GM12878 (cell line): ENCODE measurements at regions not wholly inside any gene's neighbourhood (a gene's known extent, or its start where the extent isn't known, plus 50 kb on each side); places are given as distances from the start of the nearest gene placed in this dataset.

Source experiments
- ATAC-seq: fragments of 200-7000 bp; cut with Tn5 transposase; 3 replicates; pipeline ENCODE4 v1.9.1; 2020; ENCODE audit warnings: mild to moderate bottlenecking, moderate library complexity
- BruUV-seq: library from RNA; stranded (reverse); fragments of 400-500 nt; replicated peaks from 2 replicates; lab custom pipeline; 2021; lab: Mats Ljungman, UMichigan
- CTCF ChIA-PET: fragments of 300-600 bp; sonication (Branson Sonifier 250); formaldehyde crosslinking; extraction: SDS; loops from one replicate; lab custom pipeline; 2021; ENCODE audit warnings: inconsistent platforms; lab: Yijun Ruan, JAX
- POLR2A ChIA-PET: fragments of 350-600 bp; formaldehyde crosslinking; extraction: SDS; loops from one replicate; lab custom pipeline; 2021; ENCODE audit warnings: inconsistent platforms; lab: Charles Lee
- RAD21 ChIA-PET: fragments of 300-600 bp; sonication (Branson Sonifier 250); formaldehyde crosslinking; loops from one replicate; lab custom pipeline; 2023; ENCODE audit warnings: antibody characterized with exemption; ENCODE audit not compliant: unreplicated experiment; lab: Charles Lee
- SMC1A ChIA-PET: fragments of 300-600 bp; sonication (Branson Sonifier 250); formaldehyde crosslinking; loops from one replicate; lab custom pipeline; 2023; ENCODE audit not compliant: unreplicated experiment, uncharacterized antibody; lab: Charles Lee
- DNase-seq: peaks from one replicate; pipeline ENCODE4 v3.0.0-alpha.2; 2011; ENCODE audit warnings: low read depth, low spot score
- FAIRE-seq: peaks from 3 replicates; lab custom pipeline; 2011; peaks lifted over from hg19 to GRCh38; lab: Jason Lieb, UNC
- H2AFZ ChIP-seq: 2 replicates; pipeline ENCODE4 v1.6.0; 2011; ENCODE audit warnings: low read depth, low read length, control low read depth; ENCODE audit not compliant: control insufficient read depth
- H3K27ac ChIP-seq: 2 replicates; pipeline ENCODE4 v1.5.1; 2011; ENCODE audit warnings: control low read depth; ENCODE audit not compliant: control insufficient read depth, insufficient read depth
- H3K27me3 ChIP-seq, 2 experiments: replicated peaks in 1 of 2; 2 replicates each; pipeline versions ENCODE4 v1.6.0 to v1.6.1; 2011; ENCODE audit warnings: low read length in 1 of 2; ENCODE audit not compliant: control insufficient read depth in 2 of 2, insufficient read depth in 2 of 2
- H3K36me3 ChIP-seq, 2 experiments: 2 replicates each; pipeline ENCODE4 v1.5.1; 2011; ENCODE audit warnings: low read length in 1 of 2; ENCODE audit not compliant: control insufficient read depth in 2 of 2, insufficient read depth in 2 of 2
- H3K4me1 ChIP-seq: 2 replicates; pipeline ENCODE4 v1.6.1; 2011; ENCODE audit warnings: mild to moderate bottlenecking, low read length, moderate library complexity, mixed read lengths; ENCODE audit not compliant: control insufficient read depth, insufficient read depth
- H3K4me2 ChIP-seq: 2 replicates; pipeline ENCODE4 v1.6.0; 2011; ENCODE audit warnings: control low read depth; ENCODE audit not compliant: control insufficient read depth, insufficient read depth
- H3K4me3 ChIP-seq: fragments of 200-600 bp; sonication (generic); 2 replicates; pipeline ENCODE4 v1.5.1; 2016
- H3K79me2 ChIP-seq: 2 replicates; pipeline ENCODE4 v1.6.0; 2011; ENCODE audit warnings: low read length; ENCODE audit not compliant: control insufficient read depth, insufficient read depth
- H3K9ac ChIP-seq: 2 replicates; pipeline ENCODE4 v1.8.0; 2011; ENCODE audit warnings: low read length, control low read depth, mixed read lengths; ENCODE audit not compliant: control insufficient read depth, insufficient read depth
- H3K9me3 ChIP-seq: replicated peaks from 3 replicates; pipeline ENCODE4 v1.5.1; 2011; ENCODE audit warnings: mild to moderate bottlenecking, low read length; ENCODE audit not compliant: control insufficient read depth, insufficient read depth
- H4K20me1 ChIP-seq: 2 replicates; pipeline ENCODE4 v1.6.0; 2011; ENCODE audit not compliant: control insufficient read depth, insufficient read depth
- BACH1 ChIP-seq: fragments of 450-650 bp; IDR thresholded peaks from 2 replicates; pipeline ENCODE4 v1.6.1; 2017; ENCODE audit warnings: mild to moderate bottlenecking, borderline replicate concordance
- FOXM1 ChIP-seq: IDR thresholded peaks from 2 replicates; pipeline ENCODE4 v1.6.1; 2012; ENCODE audit warnings: low read depth, mild to moderate bottlenecking, inconsistent platforms, low read length, moderate library complexity
- MEF2A ChIP-seq: IDR thresholded peaks from 2 replicates; pipeline ENCODE4 v1.6.1; 2011; ENCODE audit warnings: low read depth, mild to moderate bottlenecking, low read length, moderate library complexity; ENCODE audit not compliant: insufficient read depth
- MLLT1 ChIP-seq: fragments of 450-650 bp; IDR thresholded peaks from 2 replicates; pipeline ENCODE4 v1.6.1; 2016; ENCODE audit warnings: mild to moderate bottlenecking
- NR2C1 ChIP-seq: fragments of 450-650 bp; IDR thresholded peaks from 2 replicates; pipeline ENCODE4 v1.6.1; 2017; ENCODE audit warnings: antibody characterized with exemption, mild to moderate bottlenecking, moderate library complexity
- RELA ChIP-seq: fragments of 450-650 bp; IDR thresholded peaks from 2 replicates; pipeline ENCODE4 v1.8.0; 2014; ENCODE audit warnings: borderline replicate concordance; ENCODE audit not compliant: partially characterized antibody
- RFX5 ChIP-seq: IDR thresholded peaks from 2 replicates; pipeline ENCODE4 v1.6.1; 2011; ENCODE audit warnings: low read depth, low read length, improper control_type of control experiment
- SMAD1 ChIP-seq: fragments of 450-650 bp; IDR thresholded peaks from 2 replicates; pipeline ENCODE4 v1.6.1; 2018; ENCODE audit warnings: mild to moderate bottlenecking, low read depth; ENCODE audit not compliant: partially characterized antibody
- SRF ChIP-seq, 2 experiments: IDR thresholded peaks; 2 replicates each; pipeline ENCODE4 v1.6.1; 2011; ENCODE audit warnings: low read depth in 2 of 2, low read length in 2 of 2, mild to moderate bottlenecking in 1 of 2, moderate library complexity in 1 of 2
- TBL1XR1 ChIP-seq: IDR thresholded peaks from 2 replicates; pipeline ENCODE4 v1.6.1; 2012; ENCODE audit warnings: low read depth, low read length, improper control_type of control experiment
- YBX1 ChIP-seq: fragments of 450-650 bp; IDR thresholded peaks from 2 replicates; pipeline ENCODE4 v1.6.1; 2016; ENCODE audit warnings: antibody characterized with exemption
- ZBED1 ChIP-seq: IDR thresholded peaks from 2 replicates; pipeline ENCODE4 v1.6.1; 2016; ENCODE audit warnings: borderline replicate concordance
- WGBS: methylation state at CpG from one replicate; pipeline ENCODE4 v1.1.6; 2016; ENCODE audit warnings: low lambda C conversion rate; ENCODE audit not compliant: insufficient replicate concordance, insufficient coverage; ENCODE audit errors: missing lambda C conversion rate; 5-methylcytosine and 5-hydroxymethylcytosine counted together
- in situ Hi-C: fragments of 300-500 bp; cut with MboI; formaldehyde crosslinking; loops from 9 replicates; pipeline ENCODE4 v1.14.3; 2018; ENCODE audit warnings: mixed read lengths
- intact Hi-C: fragments of 100-400 bp; cut with micrococcal nuclease; formaldehyde crosslinking; loops from one replicate; pipeline ENCODE4 v1.14.2; 2022; ENCODE audit not compliant: unreplicated experiment

GRCh38 chr1:234849832-234850231 lies 239.9 kb upstream of the IRF2BP2 start:
- H3K36me3 ChIP-seq = no peaks in the 10 kb centered on the region
- H3K4me3 ChIP-seq = no peak overlapping the region
- RAD21 ChIA-PET = interaction anchor here (1.3 kb wide), 1 partner anchor 14 kb away, joined by 4 read pairs; no protein-coding TSS in a partner anchor
- intact Hi-C loops (no loop called here), in situ Hi-C loops (loop anchor here (25.0 kb wide), 1 partner anchor 113 kb away; no protein-coding TSS in a partner anchor)
- no peak for DNase-seq
- no peaks in the 10 kb centered on the region for H3K9me3 ChIP-seq
- no peaks in the 10 kb centered on the region for H3K79me2 ChIP-seq
- no peaks in the 10 kb centered on the region for H4K20me1 ChIP-seq
- CTCF ChIA-PET = interaction anchor here (1.4 to 1.9 kb wide), 2 partner anchors 9 to 27 kb away, joined by 3 to 5 read pairs; no protein-coding TSS in a partner anchor
- H3K4me1 ChIP-seq = peaks cover 35% of the 10 kb centered on the region
- no peaks in the 10 kb centered on the region for H3K27me3 ChIP-seq
- FAIRE-seq = no peak
- no peak for ATAC-seq
- no TSS peak for BruUV-seq
- H3K9ac ChIP-seq = no peak overlapping the region
- 81% methylated on average over 8 of the region's 8 CpGs for WGBS
- H3K4me2 ChIP-seq = no peak overlapping the region
- TF ChIP-seq BACH1 (no peak), MEF2A (no peak), RFX5 (no peak), MLLT1 (peak; percentile 84), SMAD1 (no peak), RELA (no peak), YBX1 (no peak), ZBED1 (no peak), FOXM1 (no peak), NR2C1 (no peak), SRF (IDR thresholded peaks at IDR 0.05; ENCODE audit: low read depth in 2 of 2, low read length in 2 of 2) (0 out of 4 replicates have a peak, but pooled peaks of 1 of the 2 experiments have one; percentile 34), TBL1XR1 (no peak)
- TF ChIP-seq, all 136 proteins: peak for 2
- Histone ChIP-seq H3K27ac (no peak overlapping the region), H2AFZ (no peak overlapping the region)
- POLR2A ChIA-PET = interaction anchor here (0.6 to 1.0 kb wide), 2 partner anchors 113 to 127 kb away, joined by 3 read pairs; no protein-coding TSS in a partner anchor
- SMC1A ChIA-PET = interaction anchor here (0.9 to 2.9 kb wide), 3 partner anchors 10 to 76 kb away, joined by 3 to 7 read pairs (median 3); no protein-coding TSS in a partner anchor
